Renal pelvis (tissue), 1 donor: ENCODE measurements at regions not wholly inside any gene's neighbourhood (a gene's known extent, or its start where the extent isn't known, plus 50 kb on each side); places are given as distances from the start of the nearest gene placed in this dataset.

Experiments used
- DNase-seq: peaks from one replicate; pipeline ENCODE4 v3.0.0-alpha.2; 2013

DNA sequence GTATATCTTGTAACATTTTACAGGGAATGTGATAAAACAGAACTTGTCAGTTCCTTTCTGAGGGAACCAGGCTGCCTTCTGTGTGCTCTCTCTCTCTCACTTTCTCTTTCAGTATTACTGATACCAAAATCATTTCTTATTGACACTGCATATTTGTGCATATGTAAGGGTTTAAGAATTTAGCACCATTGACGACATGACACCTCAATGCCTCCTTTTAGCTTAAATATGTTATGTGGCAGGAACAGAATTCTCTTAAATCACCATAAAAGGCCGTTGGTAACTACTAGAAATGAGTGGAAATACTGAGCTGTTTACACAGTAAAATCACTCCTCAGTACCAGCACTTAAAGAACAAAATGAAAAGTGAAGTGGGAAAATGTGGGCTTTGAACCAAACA lies 457.7 kb upstream of the SYT1 start:
- no peak for DNase-seq

- DNase-seq = no peak
Measured at GRCh38 chr12:78407722-78408121, 456.9 kb upstream of the SYT1 start.

DNA sequence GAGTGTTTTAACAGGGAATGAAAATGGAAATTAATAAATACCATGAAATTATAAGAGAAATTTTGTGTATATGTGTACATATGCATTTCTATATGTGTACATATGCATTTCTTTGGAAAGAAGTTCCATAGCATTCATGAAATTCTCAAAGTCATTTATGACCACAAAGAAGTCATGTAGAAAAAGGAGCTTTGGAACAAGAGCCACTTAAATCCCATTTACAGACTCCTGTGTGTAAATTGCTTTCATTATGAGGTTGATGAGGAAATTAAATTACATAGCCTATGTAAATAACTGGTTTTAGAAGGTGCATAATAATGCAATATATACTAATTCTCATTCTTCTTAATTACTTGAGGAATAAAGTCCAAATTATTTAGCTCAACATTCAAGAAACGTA lies 450.5 kb upstream of the SYT1 start:
- DNase-seq = no peak

- no peak for DNase-seq
Measured at GRCh38 chr12:78418919-78419318, 445.7 kb upstream of the SYT1 start.

GRCh38 chr12:78419513-78419912 lies 445.1 kb upstream of the SYT1 start:
- DNase-seq = no peak

DNA sequence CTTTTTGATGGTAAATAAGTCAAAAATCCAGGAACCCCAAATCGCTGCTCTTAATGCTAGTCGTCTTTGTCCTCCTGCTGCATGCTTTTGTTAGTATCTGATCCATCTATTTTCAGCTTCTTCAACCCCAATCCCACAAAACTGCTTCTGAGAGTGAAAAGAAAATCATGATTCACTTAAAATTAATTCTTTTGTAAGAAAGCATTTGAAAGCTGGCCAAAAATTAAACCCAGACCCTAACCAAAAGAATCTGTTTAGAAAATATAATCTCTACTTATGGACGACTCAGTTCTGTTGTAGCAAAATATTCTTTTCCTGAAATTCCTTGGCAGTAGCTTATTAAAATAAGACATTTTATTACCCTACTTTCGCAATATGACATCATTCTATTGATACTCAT lies 443.6 kb upstream of the SYT1 start:
- DNase-seq = no peak

GRCh38 chr12:78430551-78430950 lies 434.0 kb upstream of the SYT1 start:
- DNase-seq = peak; percentile 43

DNA sequence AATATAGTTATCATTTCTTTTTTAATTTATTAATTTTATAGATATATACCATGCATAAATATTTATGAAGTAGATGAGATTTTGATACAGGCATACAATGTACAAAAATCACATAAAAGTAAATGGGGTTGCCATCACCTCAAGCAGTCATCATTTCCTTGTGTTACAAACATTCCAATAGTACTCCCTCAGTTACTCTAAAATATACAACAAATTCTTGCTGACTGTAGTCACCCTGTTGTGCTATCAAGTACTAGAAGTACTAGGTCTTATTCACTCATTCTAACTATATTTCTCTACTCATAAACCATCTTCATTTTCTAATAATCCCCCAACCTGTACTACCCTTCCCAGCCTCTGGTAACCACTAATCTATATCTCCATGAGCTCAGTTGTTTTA lies 432.6 kb upstream of the SYT1 start:
- DNase-seq = no peak

- DNase-seq = no peak
Measured at GRCh38 chr12:78439666-78440065, 424.9 kb upstream of the SYT1 start.

DNA sequence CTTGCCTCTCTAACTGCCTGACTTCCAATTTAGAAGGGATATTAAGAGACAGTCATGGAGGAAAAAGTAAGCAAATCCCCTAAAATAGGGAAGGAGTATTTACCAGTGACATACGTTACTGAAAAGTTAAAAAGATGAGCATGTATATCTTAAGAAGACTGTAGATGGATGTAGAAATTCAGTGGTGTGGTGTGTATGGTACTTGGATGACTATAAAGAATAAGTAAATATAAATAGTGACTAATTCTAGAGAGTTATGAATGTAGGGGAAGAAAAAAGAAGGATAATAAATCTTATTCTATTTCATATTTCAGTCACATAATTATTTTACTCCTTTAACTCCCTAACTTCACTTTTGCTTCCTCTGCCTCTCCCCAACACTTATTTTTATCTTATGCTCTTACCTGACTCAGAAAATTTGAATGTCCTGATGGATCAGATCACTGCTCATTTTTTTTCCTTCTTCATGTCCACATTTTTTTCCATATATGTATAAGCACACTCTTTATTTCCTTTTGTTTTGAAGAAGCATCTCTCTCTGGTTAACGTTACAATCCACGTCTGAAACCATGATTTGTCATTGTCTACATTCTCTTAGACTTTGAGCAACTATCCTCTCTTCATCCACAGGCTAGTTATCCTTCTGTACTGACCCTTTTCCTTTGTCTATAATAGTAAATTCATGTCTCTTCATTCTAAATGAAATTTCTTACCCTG lies 422.7 kb upstream of the SYT1 start:
- DNase-seq = no peak

GRCh38 chr12:78442454-78442801 lies 422.1 kb upstream of the SYT1 start:
- no peak for DNase-seq

DNA sequence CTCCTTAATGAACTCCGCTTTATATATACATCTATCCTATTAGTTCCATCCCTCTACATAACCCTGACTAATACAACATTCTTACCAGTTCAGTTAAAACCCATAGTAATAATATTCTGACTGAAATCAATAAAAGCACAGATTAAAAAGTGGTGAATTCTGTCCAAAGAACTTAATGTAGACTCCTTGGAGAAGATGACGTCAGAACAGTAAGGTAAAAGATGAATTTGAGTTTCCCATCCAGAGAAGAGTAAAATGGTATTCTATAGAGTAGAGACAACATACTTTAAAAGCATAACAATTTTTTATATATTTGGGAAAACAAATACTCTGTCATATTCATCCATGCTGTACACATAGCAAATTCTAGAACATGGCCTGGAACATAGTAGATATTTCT lies 418.0 kb upstream of the SYT1 start:
- no peak for DNase-seq

DNA sequence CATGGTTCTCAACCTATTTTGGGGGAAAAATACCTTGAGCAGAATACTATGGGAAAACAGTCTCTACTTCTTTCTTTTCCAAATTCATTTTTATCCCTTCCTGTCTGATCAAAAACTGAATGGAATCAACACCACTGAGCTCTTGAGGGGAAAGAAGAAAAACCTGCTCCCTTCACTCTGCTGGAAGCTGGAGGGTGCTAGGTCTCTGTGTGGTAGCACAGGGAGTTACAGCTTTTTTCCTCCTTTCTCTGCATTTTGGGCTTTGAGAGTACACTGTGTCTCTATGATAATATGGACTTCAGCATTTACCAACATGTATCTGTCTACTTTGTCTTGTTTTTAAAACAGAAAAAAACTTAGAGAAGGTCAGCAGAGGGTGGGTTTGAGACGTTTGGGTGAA lies 417.2 kb upstream of the SYT1 start:
- no peak for DNase-seq

DNA sequence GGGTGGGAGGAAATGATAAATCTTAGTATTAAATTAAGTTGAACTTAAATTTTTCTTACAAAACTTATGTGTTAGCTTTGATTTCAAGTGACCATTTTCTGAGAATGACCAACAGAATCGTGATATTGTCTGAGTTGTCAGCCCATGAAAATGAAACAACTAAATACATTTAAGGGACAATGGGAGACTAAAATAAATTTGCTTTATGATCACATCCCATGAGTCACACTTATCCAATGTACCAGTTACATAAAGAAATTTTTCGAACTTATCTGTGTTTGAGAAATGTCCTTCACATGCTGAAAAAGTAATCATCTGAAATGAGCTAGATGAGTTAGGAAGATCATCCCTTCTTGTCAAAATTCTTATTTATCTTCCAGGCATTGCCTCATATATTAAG lies 415.9 kb upstream of the SYT1 start:
- DNase-seq = no peak

DNA sequence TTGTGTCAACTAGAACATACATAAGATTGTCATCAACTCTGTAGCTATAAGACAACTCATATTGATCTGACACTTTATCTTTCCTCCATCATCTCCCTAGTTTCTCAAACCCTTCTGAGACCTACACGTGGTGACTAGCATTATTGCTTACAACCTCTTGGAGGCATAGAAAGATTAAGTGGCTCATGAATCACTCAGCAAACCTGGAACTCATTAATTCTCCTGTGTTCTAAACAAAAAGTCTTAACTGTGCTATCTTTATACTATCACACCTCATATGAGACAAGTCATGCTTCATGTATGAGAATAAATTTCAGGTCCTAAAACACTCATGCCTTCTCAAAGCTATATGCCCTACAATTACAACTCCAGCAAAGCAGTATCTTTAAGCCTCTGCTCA lies 408.6 kb upstream of the SYT1 start:
- no peak for DNase-seq

- DNase-seq = no peak
Measured at GRCh38 chr12:78457938-78458337, 406.6 kb upstream of the SYT1 start.

DNA sequence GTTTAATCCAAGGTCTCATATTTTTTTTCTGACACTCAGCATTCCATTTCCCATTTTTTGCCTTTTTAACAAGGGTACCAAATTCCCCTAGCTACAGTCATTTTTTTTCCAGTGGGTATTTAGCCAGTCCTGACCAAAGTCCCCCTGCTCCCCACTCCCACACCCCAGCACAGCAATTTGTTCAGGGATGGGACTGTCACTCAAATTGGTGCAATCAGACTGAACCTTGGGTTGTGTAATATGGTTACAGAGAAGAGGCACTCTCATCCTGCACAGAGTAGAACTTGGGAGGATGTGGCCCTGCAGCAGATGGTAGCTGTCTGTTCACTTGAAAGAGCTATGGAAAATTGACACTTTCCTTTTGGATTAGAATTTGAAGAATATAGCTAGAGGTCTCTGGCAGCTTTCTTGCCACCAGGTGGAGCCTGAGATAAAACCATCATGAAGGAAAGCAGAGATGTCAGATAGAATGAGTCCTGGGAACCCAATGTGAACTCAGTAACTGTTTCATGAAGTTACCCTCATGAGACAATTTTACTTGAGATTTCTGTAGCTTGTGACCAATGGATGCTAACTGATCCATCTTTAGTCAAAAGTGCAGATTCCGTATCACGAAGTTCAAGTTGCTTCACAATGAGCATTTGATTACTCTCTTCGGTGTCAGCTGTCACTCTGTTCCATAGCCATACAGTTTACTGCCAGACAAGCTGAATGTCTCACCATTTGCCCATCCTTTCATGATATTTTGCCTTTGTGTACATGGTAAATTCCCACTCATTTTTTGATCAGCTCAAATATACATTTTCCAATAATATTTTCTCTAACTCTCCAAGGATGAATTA lies 394.0 kb upstream of the SYT1 start:
- DNase-seq = peak; percentile 36

GRCh38 chr12:78473136-78473535 lies 391.4 kb upstream of the SYT1 start:
- no peak for DNase-seq

DNA sequence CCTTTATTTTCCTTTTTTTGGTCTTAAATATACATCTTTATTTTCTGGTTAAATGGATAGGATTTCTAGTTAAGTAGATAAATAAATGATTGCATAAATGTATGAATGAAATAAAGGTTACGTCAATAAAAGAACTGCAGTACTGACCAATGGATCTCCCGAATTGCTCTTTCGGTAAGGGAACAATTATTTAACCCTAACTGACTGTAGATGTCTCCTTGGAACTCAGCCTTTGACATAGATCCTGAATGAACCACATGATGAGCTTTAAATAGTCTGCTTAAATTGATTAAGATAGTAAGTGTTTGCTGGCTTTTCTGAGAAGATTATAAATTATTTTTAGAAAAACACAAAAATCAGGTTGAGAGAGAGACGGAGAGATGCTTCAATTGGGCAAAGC lies 391.0 kb upstream of the SYT1 start:
- DNase-seq = no peak

DNA sequence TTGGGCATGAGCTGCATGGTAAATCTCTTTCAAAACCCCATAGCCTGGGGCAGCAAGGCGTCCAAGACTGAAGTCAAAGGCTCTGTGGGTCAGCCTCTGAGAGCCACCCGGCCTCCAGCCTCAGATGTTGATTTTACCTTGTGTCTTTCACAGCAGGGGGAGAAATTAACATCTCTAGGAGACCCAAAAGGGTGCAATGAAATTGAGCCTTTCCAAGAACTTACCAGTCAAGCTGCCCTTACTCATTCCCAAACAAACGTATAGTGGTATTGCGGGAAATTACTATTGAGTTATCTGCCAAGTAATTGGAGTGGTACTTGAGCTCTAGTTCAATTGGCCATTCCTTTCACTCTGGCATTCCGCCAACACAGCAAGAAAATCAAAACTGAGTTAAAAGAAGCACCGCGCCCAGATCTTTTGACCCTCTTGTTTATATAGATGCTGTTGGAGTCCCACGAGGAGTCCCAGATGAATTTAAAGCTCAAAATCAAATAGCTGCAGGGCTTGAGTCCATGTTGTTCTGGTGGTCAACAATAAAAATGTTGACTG lies 380.7 kb upstream of the SYT1 start:
- no peak for DNase-seq

DNA sequence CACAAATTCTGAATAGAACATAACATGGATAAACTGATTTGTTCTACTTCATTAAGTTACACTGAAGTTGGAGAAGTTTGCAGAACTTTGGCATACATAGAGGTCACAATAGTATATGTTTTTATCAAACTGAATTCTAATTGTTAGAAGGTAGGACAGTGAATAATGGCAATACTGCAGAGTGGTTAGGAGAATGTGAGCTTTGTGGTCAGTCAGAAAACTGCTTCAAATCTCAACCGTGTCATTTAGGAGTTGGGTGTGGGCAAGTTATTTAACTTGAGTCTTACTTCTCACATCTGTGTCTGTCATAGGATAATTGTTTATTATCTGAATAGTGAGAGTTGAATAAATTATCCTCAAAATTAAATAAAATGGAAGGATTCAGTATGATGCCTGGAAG lies 374.6 kb upstream of the SYT1 start:
- DNase-seq = no peak

GRCh38 chr12:78490861-78491260 lies 373.7 kb upstream of the SYT1 start:
- no peak for DNase-seq

- no peak for DNase-seq
Measured at GRCh38 chr12:78494911-78495310, 369.7 kb upstream of the SYT1 start.

GRCh38 chr12:78501825-78502224 lies 362.7 kb upstream of the SYT1 start:
- no peak for DNase-seq
